HG03097 (cell line): ENCODE measurements at regions not wholly inside any gene's neighbourhood (a gene's known extent, or its start where the extent isn't known, plus 50 kb on each side); places are given as distances from the start of the nearest gene placed in this dataset.
"Not testable (repeated sequence)": the region's sequence is repeated elsewhere in the genome, so short reads cannot be mapped to it uniquely, and the experiment has no call there.

Experiments used
- ATAC-seq: cut with Tn5 transposase; IDR thresholded peaks from one replicate; pipeline ENCODE4 v1.9.1; 2021; ENCODE audit not compliant: unreplicated experiment, low FRiP score

- no peak for ATAC-seq
Measured at GRCh38 chr4:23972187-23972586, 82.3 kb upstream of the PPARGC1A start.

- ATAC-seq = no peak
Measured at GRCh38 chr4:23970201-23970850, 80.5 kb upstream of the PPARGC1A start.

DNA sequence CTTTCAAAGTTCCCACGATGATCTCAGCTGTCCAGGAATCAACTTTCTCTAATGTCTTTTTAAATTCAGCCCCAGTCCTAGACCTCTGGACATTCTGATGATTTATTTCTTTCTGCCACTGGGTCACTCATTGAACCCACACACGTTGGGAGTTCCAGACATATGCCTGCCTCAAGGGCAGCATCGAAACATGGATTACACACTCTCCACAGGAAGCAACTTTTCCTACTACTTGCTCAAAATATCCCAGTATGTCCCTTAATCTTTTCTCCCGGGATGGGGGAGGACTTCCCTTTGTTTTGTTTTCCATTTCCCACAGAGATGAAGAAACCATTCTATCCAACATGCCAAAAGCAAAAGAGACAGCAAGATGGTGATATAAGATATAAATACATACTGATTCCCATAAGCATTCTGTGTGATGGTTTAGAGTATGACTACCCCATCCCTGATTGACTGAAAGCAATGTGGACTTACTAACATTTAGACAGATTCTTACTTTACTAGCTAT is 79.8 kb upstream of the PPARGC1A start:
- no peak for ATAC-seq

GRCh38 chr4:23967281-23967680 is 77.4 kb upstream of the PPARGC1A start:
- ATAC-seq = no peak

- ATAC-seq = no peak
Measured at GRCh38 chr4:23966725-23967124, 76.9 kb upstream of the PPARGC1A start.

GRCh38 chr4:23962462-23962861 is 72.6 kb upstream of the PPARGC1A start:
- no peak for ATAC-seq

DNA sequence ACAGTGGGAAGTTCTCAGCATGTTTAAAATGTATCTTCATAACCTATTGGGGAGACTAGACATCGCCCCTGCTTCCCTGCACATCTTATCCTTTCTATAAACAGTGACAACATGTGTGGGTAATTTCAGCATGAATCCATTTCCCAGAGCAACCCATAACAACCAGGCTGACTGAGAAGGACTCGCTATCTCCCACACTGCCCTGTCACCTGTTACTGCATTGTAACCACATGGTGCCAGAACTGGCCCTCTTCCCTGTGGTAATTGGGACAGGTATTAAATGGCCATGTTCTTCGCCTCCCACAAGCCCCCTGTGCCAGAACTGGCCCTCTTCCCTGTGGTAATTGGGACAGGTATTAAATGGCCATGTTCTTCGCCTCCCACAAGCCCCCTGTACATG is 71.5 kb upstream of the PPARGC1A start:
- not testable (repeated sequence) for ATAC-seq

- no peak for ATAC-seq
Measured at GRCh38 chr4:23959396-23960148, 69.7 kb upstream of the PPARGC1A start.

DNA sequence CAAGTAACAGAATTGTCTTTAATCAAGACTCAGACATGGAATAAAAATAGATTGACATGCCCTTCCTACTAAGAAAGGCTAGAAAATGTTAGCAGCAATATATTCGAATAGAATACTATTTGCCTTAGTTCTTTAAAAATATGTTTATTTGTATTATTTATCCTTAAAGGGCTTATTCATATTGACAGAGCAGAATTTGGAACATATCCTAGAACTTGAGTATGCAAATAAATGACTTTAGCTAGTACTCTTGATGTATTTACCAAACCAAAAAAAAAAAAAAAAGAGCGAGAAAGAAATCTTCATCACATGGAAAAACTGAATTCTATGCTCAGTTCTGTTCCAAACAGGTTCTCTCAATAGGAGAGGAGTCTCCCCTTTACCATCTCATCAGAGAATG is 68.9 kb upstream of the PPARGC1A start:
- no peak for ATAC-seq

DNA sequence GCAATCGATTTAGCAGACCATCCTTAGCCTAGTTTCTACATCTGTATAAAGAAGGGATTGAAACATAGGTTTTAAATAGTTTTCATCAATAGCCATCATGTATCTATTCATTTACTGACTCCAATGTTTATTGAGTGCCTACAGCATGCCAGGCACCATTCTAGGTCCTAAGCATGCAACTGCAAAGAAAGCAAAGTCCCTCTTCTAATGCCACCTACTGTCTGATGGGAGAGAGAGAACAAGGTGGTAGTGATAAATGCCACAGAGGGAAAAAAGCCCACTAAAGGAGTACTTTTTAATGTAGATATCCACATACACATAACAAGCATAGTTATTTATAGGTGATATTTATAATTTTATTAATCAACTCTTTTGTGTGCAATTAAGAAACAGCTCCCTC is 67.6 kb upstream of the PPARGC1A start:
- ATAC-seq = no peak

DNA sequence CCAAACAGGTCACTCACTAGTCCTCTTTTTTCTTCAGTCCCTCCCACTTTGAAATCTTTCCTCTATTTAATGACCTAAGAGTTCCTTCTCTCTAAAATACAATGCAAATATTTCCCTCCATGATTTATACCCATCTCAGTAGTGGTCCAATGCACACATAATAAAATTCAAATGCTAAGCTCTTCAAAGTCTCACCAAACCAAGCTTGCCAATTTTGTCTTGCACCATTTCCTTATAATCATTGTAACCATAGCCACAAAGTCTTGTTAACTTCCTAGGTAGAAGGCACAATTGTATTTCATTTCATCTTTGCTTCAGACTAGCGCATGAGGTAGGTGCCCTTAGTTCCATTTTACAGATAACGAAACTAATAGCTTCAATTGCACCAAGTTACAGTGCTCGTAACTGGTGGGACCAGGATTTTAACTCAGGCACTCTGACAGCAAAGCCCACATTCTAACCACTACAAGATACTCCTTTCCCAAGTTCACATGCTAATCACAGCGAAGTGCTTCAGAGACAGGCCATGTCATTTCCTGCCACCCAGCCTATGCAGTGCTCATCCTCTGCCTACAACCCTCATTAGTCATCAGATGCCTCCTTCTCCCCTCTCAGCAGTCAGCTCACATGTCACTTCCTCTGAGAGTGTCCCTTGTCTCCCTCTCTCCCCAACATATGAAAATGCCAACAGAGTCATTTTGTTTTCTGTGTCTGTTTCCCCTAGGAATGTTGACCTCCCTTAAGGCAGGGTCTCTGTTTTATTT is 66.9 kb upstream of the PPARGC1A start:
- ATAC-seq = no peak

DNA sequence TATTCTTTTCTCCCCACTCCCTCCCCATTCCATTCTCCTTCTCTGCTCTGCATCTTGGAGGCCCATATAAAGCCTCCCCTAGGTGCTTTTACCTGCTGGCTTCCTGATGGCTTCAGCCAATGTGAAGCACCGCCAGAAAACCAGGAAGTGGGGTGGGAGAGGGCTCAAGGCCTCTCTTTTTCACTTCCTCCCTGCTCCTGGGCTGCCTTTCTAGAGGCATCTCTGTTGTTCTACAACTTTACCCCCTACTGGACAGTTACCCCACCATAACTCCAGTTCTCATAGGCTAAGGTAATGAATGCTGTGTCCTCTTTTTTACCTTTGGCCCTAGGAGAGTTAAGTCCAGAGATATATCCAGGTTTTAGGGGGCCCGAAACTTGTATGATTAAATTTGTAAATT is 62.4 kb upstream of the PPARGC1A start:
- no peak for ATAC-seq

DNA sequence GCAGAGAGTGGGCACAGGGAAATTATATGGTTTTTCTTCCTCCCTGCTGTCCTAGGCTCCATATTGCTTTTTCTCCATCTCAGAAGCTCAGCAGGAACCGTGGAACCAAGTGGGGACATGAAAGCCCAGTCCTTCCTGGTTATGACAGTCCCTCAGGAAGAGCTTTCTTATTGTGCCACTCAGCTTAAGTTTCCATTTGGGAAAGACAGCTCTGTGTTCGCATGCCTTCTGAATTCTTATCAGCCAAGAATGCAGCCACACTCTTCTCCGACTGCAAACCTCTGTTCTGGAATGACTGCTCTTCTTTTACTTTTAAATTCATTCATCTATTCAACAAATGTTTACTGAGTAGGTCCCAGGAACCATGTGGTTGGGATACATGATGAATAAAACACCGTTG is 58.0 kb upstream of the PPARGC1A start:
- ATAC-seq = no peak

DNA sequence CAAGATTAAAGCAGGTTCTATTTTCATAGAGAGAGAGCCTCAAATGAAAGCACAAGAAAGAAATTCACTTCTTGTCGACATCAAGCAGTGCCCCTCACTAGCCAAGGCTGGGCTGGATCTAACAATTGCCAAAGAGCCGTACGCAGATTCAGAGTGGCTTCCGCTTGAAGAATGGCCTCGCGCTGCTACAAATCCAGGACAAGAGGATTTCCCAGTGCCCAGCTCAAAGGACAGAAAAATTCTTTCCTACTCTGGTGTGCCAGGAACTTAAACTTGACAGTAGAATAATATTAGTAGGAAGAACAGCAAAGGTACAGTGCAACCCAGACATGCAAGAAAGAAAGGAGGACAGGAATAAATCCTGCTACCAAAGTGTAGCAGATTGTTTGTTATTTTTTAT is 56.5 kb upstream of the PPARGC1A start:
- ATAC-seq = no peak

- ATAC-seq = no peak
Measured at GRCh38 chr4:23945451-23946017, 55.7 kb upstream of the PPARGC1A start.

GRCh38 chr4:23944556-23944955 is 54.7 kb upstream of the PPARGC1A start:
- not testable (repeated sequence) for ATAC-seq

DNA sequence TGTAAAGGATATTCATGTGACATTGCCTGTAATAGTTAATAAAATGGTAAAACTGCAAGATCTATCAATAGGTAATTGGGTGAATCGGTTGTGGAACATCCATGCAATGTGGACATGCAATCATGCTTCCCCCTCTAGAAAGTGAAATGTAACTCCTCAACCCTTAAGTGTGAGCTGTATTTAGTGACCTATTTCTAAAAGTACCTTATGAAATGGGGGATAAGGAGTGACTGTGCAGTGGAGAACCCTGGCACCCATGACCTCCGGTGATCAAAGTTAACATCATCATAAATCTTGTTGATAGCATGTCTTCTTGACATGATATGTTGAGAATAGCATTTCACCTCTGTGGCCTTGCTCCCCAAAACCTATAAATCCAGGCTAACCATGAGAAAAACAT is 53.6 kb upstream of the PPARGC1A start:
- ATAC-seq = no peak

GRCh38 chr4:23942471-23942870 is 52.6 kb upstream of the PPARGC1A start:
- ATAC-seq = no peak
